ENCODE measurements at regions not wholly inside any gene's neighbourhood (a gene's known extent, or its start where the extent isn't known, plus 50 kb on each side); places are given as distances from the start of the nearest gene placed in this dataset.

DNA sequence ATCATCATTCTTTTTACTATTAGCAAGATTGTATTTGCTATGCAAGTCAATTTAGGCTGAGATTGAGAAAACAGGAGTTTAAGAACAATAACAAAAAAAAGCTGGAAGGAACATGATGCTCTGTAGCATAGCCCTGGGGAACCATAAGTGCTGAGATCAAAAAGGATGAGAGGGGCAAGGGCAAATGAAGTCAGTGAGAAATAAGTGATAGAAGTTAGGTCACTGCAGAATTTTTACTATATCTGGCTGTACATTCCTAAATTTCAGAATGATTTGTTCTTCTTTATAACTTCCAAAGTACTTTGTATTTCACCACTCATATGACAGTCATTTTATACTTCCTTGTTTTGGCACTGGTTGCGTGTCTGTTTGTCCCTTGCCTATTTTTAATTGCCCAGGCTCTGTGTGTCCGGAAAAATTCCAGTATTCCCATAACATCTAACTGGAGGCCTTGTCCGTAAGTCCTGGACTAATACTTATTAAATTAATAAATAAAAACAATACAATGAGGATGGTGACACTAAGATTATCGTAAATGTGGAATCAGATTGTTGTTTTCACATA is 444.7 kb downstream of the TENT5A start:
- TF ChIP-seq, protein P1, sequence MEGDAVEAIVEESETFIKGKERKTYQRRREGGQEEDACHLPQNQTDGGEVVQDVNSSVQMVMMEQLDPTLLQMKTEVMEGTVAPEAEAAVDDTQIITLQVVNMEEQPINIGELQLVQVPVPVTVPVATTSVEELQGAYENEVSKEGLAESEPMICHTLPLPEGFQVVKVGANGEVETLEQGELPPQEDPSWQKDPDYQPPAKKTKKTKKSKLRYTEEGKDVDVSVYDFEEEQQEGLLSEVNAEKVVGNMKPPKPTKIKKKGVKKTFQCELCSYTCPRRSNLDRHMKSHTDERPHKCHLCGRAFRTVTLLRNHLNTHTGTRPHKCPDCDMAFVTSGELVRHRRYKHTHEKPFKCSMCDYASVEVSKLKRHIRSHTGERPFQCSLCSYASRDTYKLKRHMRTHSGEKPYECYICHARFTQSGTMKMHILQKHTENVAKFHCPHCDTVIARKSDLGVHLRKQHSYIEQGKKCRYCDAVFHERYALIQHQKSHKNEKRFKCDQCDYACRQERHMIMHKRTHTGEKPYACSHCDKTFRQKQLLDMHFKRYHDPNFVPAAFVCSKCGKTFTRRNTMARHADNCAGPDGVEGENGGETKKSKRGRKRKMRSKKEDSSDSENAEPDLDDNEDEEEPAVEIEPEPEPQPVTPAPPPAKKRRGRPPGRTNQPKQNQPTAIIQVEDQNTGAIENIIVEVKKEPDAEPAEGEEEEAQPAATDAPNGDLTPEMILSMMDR (IDR thresholded peaks at IDR 0.05; ENCODE audit: poor library complexity) = no peak
- TF ChIP-seq EZH2 (IDR thresholded peaks at IDR 0.05; ENCODE audit: borderline replicate concordance) (no peak), EZH2phosphoT487 (IDR thresholded peaks at IDR 0.05; ENCODE audit: low read depth, severe bottlenecking, unreplicated experiment) (no peak)

All from hepatocyte (in vitro differentiated cells).